Gastrocnemius medialis (tissue), 4 donors: ENCODE measurements at regions not wholly inside any gene's neighbourhood (a gene's known extent, or its start where the extent isn't known, plus 50 kb on each side); places are given as distances from the start of the nearest gene placed in this dataset.

Experiments
- CTCF ChIP-seq, 5 experiments: fragments of 450-650 bp in 3 of 5; fragments of 200-600 bp in 2 of 5; sonication (generic) in 2 of 5; IDR thresholded peaks in 4 of 5; conservative IDR thresholded peaks in 1 of 5; 1 replicate in 4 of 5; 2 replicates in 1 of 5; pipeline ENCODE4 v1.5.1; 2016 to 2019; ENCODE audit warnings: antibody characterized with exemption in 5 of 5, mild to moderate bottlenecking in 3 of 5, moderate library complexity in 3 of 5
- POLR2A ChIP-seq, 2 donors: fragments of 450-650 bp; IDR thresholded peaks; one replicate each; pipeline ENCODE4 v1.6.1; 2017; ENCODE audit warnings: antibody characterized with exemption in 2 of 2, mild to moderate bottlenecking in 2 of 2, moderate library complexity in 2 of 2

DNA sequence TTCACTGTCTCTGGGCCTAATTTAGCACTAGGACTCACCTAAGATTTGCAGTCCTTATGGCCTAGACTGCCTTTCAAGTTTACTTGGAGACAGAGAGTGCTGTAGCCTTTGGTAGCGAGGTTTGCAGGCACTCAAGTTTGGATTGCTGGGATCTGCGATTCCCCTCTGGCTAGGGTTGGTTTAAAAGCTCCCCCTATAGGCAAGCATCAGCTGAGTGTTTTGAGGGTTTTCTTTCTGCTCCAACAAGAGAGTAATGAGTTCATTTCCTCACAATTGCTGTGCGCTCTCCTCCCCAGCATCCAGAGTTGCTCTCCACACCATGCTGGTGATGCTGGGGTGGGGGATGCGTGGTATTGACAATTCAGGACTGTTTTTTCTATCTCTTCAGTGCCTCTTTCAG is 206.9 kb downstream of the GLUD2 start:
- TF ChIP-seq POLR2A (IDR thresholded peaks at IDR 0.05), result no peak
- no peak for TF ChIP-seq CTCF (IDR thresholded peaks at IDR 0.05 in 4 of 5, conservative IDR thresholded peaks at IDR 0.05 in 1 of 5)
